Testis (tissue), 2 donors: ENCODE measurements at regions not wholly inside any gene's neighbourhood (a gene's known extent, or its start where the extent isn't known, plus 50 kb on each side); places are given as distances from the start of the nearest gene placed in this dataset.

Experiments
- POLR2A ChIP-seq: fragments of 450-650 bp; IDR thresholded peaks from one replicate; pipeline ENCODE4 v1.6.1; 2017; ENCODE audit warnings: antibody characterized with exemption, mild to moderate bottlenecking, moderate library complexity
- TF ChIP-seq, protein P1 (sequence below), 3 experiments: fragments of 450-650 bp in 2 of 3; fragments of 200-600 bp in 1 of 3; sonication (generic) in 1 of 3; IDR thresholded peaks; one replicate each; pipeline ENCODE4 v1.5.1; 2016 to 2019; ENCODE audit warnings: antibody characterized with exemption in 3 of 3, mild to moderate bottlenecking in 2 of 3, moderate library complexity in 1 of 3

DNA sequence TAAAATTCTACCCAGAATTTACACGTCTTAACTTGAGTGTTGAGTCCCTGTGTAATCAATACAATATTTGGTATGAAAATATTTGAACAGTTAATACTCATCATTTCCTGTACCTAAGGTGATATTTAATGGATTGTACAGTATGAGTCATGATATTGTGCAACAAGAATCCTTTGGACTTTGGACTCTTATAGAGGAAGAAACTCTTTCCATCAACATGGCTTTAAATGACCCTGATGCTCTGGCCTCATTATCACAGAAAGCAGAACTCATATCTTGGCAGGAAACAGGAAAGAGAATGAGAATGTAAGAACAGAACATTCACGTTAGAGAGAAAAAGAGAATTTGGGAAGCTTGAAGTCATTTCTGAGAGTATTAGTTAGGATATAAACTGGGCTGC lies 168.8 kb upstream of the B3GALT2 start:
- no peak for TF ChIP-seq POLR2A
- TF ChIP-seq, protein P1, sequence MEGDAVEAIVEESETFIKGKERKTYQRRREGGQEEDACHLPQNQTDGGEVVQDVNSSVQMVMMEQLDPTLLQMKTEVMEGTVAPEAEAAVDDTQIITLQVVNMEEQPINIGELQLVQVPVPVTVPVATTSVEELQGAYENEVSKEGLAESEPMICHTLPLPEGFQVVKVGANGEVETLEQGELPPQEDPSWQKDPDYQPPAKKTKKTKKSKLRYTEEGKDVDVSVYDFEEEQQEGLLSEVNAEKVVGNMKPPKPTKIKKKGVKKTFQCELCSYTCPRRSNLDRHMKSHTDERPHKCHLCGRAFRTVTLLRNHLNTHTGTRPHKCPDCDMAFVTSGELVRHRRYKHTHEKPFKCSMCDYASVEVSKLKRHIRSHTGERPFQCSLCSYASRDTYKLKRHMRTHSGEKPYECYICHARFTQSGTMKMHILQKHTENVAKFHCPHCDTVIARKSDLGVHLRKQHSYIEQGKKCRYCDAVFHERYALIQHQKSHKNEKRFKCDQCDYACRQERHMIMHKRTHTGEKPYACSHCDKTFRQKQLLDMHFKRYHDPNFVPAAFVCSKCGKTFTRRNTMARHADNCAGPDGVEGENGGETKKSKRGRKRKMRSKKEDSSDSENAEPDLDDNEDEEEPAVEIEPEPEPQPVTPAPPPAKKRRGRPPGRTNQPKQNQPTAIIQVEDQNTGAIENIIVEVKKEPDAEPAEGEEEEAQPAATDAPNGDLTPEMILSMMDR (IDR thresholded peaks at IDR 0.05) = no peak
